DMS114 treated with DMSO at 0.1 percent for 48 hours (cell line): ENCODE measurements at regions not wholly inside any gene's neighbourhood (a gene's known extent, or its start where the extent isn't known, plus 50 kb on each side); places are given as distances from the start of the nearest gene placed in this dataset.

Experiments
- DNase-seq: peaks from one replicate; lab custom pipeline; 2025; ENCODE audit not compliant: unreplicated experiment; lab: John Stamatoyannopoulos, UW

GRCh38 chr5:124664287-124664686, 82.2 kb downstream of the ZNF608 start:
- DNase-seq = no peak

GRCh38 chr5:124663101-124663506, 83.3 kb downstream of the ZNF608 start:
- DNase-seq = no peak

- DNase-seq = no peak
These were observed 84.2 kb downstream of the ZNF608 start for GRCh38 chr5:124662181-124662781.

GRCh38 chr5:124661317-124662141, 84.9 kb downstream of the ZNF608 start:
- DNase-seq = no peak

- DNase-seq = no peak
These were observed 86.0 kb downstream of the ZNF608 start for GRCh38 chr5:124660229-124661093.

- DNase-seq = no peak
These were observed 86.6 kb downstream of the ZNF608 start for GRCh38 chr5:124659798-124660197.

GRCh38 chr5:124658867-124659557, 87.4 kb downstream of the ZNF608 start:
- no peak for DNase-seq

- DNase-seq = no peak
These were observed 90.4 kb downstream of the ZNF608 start for GRCh38 chr5:124655921-124656511.

GRCh38 chr5:124655251-124655917, 91.1 kb downstream of the ZNF608 start:
- DNase-seq = no peak

- no peak for DNase-seq
These were observed 92.0 kb downstream of the ZNF608 start for GRCh38 chr5:124654418-124654817.

- DNase-seq = no peak
These were observed 92.8 kb downstream of the ZNF608 start for GRCh38 chr5:124653666-124654065.

- DNase-seq = no peak
These were observed 93.5 kb downstream of the ZNF608 start for GRCh38 chr5:124652892-124653441.

- DNase-seq = no peak
These were observed 94.0 kb downstream of the ZNF608 start for GRCh38 chr5:124652514-124652819.

GRCh38 chr5:124651663-124652513, 94.6 kb downstream of the ZNF608 start:
- DNase-seq = peak; percentile 52

GRCh38 chr5:124650951-124651662, 95.3 kb downstream of the ZNF608 start:
- DNase-seq = no peak

GRCh38 chr5:124650147-124650561, 96.3 kb downstream of the ZNF608 start:
- no peak for DNase-seq

GRCh38 chr5:124649491-124650146, 96.8 kb downstream of the ZNF608 start:
- DNase-seq = no peak

- no peak for DNase-seq
These were observed 97.5 kb downstream of the ZNF608 start for GRCh38 chr5:124648902-124649467.
